ENCODE measurements at regions not wholly inside any gene's neighbourhood (a gene's known extent, or its start where the extent isn't known, plus 50 kb on each side); places are given as distances from the start of the nearest gene placed in this dataset.

DNA sequence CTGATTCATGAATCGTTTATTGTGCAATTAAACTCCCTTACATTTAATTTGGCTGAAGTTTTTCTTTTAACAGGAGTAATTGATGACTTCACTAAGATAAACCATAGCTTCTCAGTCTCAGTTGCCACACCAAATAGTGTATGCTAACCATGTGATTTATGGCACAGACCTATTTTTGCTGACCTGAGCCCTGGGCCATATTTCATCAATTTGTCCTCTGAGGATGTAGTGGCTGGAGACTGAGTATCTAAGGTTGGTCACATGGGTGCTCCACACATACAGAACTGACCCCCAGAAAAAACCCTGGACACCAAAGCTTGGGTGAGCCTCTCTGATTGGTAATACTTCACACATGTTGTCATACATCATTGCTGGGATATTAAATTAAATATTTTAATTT is 255.1 kb downstream of the NEDD1 start:
- Histone ChIP-seq H3K9ac (no peak overlapping the region), H3K4me2 (no peak overlapping the region), H3K9me3 (no peaks in the 10 kb centered on the region), H3K79me2 (ENCODE audit: insufficient read depth) (no peaks in the 10 kb centered on the region), H3K4me1 (ENCODE audit: control insufficient read depth in 1 of 2, insufficient read depth in 2 of 2, low read depth in 1 of 2, low read length in 1 of 2) (no peaks in the 10 kb centered on the region; a peak in 1 of 4 replicates), H4K20me1 (ENCODE audit: insufficient read depth) (no peaks in the 10 kb centered on the region), H3K27me3 (ENCODE audit: insufficient read depth) (no peaks in the 10 kb centered on the region), H3K9me2 (no peaks in the 10 kb centered on the region), H3K27ac (ENCODE audit: low read depth in 2 of 2, low read length in 1 of 2) (no peak overlapping the region), H3K4me3 (ENCODE audit: low read depth in 2 of 2, low read length in 1 of 2) (no peak overlapping the region), H3F3A (replicated peaks; ENCODE audit: insufficient read depth) (no peaks in the 10 kb centered on the region), H3K36me3 (replicated peaks in 1 of 2; ENCODE audit: control insufficient read depth in 1 of 2, insufficient read depth in 2 of 2, low read length in 1 of 2) (no peaks in the 10 kb centered on the region), H2AFZ (ENCODE audit: low read depth) (no peak overlapping the region)
- ChIA-PET POLR2A (no interaction called here), CTCF (interaction anchor here (1.0 to 1.3 kb wide), 2 partner anchors 10 to 13 kb away, joined by 3 read pairs; no protein-coding TSS in a partner anchor)
- 7% methylated on average over 1 of the region's 1 CpG for WGBS (ENCODE audit: low lambda C conversion rate)
- TF ChIP-seq GABPA (IDR thresholded peaks at IDR 0.05; ENCODE audit: low read depth) (no peak), RXRA (IDR thresholded peaks at IDR 0.05; ENCODE audit: borderline replicate concordance, low read depth) (no peak), FOSL2 (IDR thresholded peaks at IDR 0.05; ENCODE audit: borderline replicate concordance, low read depth) (no peak), GATA2 (CRISPR knock-in tag; IDR thresholded peaks at IDR 0.05) (no peak), RCOR1 (IDR thresholded peaks at IDR 0.05; ENCODE audit: low read length) (no peak), NRF1 (IDR thresholded peaks at IDR 0.05; ENCODE audit: low read depth, low read length) (no peak), SIN3A (IDR thresholded peaks at IDR 0.05; ENCODE audit: borderline replicate concordance, low read depth, low read length) (no peak), FOXJ3 (CRISPR knock-in tag; IDR thresholded peaks at IDR 0.05) (no peak), EZH2phosphoT487 (IDR thresholded peaks at IDR 0.05; ENCODE audit: borderline replicate concordance, low read depth) (no peak), MEF2A (IDR thresholded peaks at IDR 0.05; ENCODE audit: borderline replicate concordance, low read depth) (no peak), TEAD4 (IDR thresholded peaks at IDR 0.05; ENCODE audit: borderline replicate concordance, insufficient read depth) (no peak)
- TF ChIP-seq, protein P1, sequence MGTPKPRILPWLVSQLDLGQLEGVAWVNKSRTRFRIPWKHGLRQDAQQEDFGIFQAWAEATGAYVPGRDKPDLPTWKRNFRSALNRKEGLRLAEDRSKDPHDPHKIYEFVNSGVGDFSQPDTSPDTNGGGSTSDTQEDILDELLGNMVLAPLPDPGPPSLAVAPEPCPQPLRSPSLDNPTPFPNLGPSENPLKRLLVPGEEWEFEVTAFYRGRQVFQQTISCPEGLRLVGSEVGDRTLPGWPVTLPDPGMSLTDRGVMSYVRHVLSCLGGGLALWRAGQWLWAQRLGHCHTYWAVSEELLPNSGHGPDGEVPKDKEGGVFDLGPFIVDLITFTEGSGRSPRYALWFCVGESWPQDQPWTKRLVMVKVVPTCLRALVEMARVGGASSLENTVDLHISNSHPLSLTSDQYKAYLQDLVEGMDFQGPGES (IDR thresholded peaks at IDR 0.05; ENCODE audit: low read depth, low read length): no peak
- TF ChIP-seq, protein P2, sequence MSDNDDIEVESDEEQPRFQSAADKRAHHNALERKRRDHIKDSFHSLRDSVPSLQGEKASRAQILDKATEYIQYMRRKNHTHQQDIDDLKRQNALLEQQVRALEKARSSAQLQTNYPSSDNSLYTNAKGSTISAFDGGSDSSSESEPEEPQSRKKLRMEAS (IDR thresholded peaks at IDR 0.05; ENCODE audit: low read depth): no peak
- TF ChIP-seq, protein P3, sequence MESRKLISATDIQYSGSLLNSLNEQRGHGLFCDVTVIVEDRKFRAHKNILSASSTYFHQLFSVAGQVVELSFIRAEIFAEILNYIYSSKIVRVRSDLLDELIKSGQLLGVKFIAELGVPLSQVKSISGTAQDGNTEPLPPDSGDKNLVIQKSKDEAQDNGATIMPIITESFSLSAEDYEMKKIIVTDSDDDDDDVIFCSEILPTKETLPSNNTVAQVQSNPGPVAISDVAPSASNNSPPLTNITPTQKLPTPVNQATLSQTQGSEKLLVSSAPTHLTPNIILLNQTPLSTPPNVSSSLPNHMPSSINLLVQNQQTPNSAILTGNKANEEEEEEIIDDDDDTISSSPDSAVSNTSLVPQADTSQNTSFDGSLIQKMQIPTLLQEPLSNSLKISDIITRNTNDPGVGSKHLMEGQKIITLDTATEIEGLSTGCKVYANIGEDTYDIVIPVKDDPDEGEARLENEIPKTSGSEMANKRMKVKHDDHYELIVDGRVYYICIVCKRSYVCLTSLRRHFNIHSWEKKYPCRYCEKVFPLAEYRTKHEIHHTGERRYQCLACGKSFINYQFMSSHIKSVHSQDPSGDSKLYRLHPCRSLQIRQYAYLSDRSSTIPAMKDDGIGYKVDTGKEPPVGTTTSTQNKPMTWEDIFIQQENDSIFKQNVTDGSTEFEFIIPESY (IDR thresholded peaks at IDR 0.05; ENCODE audit: borderline replicate concordance, low read depth): no peak
- DNase-seq: no peak

DNA sequence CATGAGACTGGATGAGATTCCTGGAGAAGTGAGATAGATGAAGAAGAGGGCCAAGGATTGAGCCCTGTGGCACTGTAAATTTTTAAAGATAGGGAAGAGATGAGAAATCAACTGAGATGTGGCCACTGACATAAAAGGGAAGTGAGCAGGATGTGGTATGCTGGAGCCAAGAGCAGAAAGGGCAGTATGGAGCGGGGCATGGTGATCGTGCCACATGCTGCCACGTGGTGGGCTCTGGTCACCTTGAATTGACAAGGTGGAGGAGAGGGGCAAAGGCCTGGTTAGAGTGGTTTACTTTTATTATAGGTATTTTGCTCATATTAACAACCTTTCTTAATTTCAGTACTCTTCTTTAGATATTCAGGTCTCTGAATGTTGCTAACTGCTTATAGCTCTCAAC is 257.9 kb downstream of the NEDD1 start:
- no peaks in the 10 kb centered on the region for H3K9me2 ChIP-seq
- ChIA-PET POLR2A (no interaction called here), CTCF (interaction anchor here (1.7 kb wide), 1 partner anchor 13 kb away, joined by 6 read pairs; no protein-coding TSS in a partner anchor)
- no peak overlapping the region for H3K9ac ChIP-seq
- H3K4me1 ChIP-seq (ENCODE audit: control insufficient read depth in 1 of 2, insufficient read depth in 2 of 2, low read depth in 1 of 2, low read length in 1 of 2): no peaks in the 10 kb centered on the region; a peak in 2 of 4 replicates
- no peak overlapping the region for H3K4me2 ChIP-seq
- 28% methylated on average over 3 of the region's 3 CpGs for WGBS (ENCODE audit: low lambda C conversion rate)
- DNase-seq: no peak
- H3K79me2 ChIP-seq (ENCODE audit: insufficient read depth): no peaks in the 10 kb centered on the region
- no peaks in the 10 kb centered on the region for H3K36me3 ChIP-seq (replicated peaks in 1 of 2; ENCODE audit: control insufficient read depth in 1 of 2, insufficient read depth in 2 of 2, low read length in 1 of 2)
- H3K9me3 ChIP-seq: no peaks in the 10 kb centered on the region
- H3F3A ChIP-seq (replicated peaks; ENCODE audit: insufficient read depth): no peaks in the 10 kb centered on the region
- no peaks in the 10 kb centered on the region for H3K27me3 ChIP-seq (ENCODE audit: insufficient read depth)
- no peaks in the 10 kb centered on the region for H4K20me1 ChIP-seq (ENCODE audit: insufficient read depth)
- H3K27ac ChIP-seq (ENCODE audit: low read depth in 2 of 2, low read length in 1 of 2): no peak overlapping the region
- H3K4me3 ChIP-seq (ENCODE audit: low read depth in 2 of 2, low read length in 1 of 2): no peak overlapping the region
- no peak overlapping the region for H2AFZ ChIP-seq (ENCODE audit: low read depth)
- TF ChIP-seq FOSL2 (IDR thresholded peaks at IDR 0.05; ENCODE audit: borderline replicate concordance, low read depth) (no peak), GATA2 (CRISPR knock-in tag; IDR thresholded peaks at IDR 0.05) (no peak), MEF2A (IDR thresholded peaks at IDR 0.05; ENCODE audit: borderline replicate concordance, low read depth) (no peak), ELF1 (IDR thresholded peaks at IDR 0.05) (no peak), YY1 (IDR thresholded peaks at IDR 0.05; ENCODE audit: low read depth) (no peak), JUND (IDR thresholded peaks at IDR 0.05) (no peak), TCF12 (IDR thresholded peaks at IDR 0.05) (no peak), NRF1 (IDR thresholded peaks at IDR 0.05; ENCODE audit: low read depth, low read length) (no peak), SMC3 (IDR thresholded peaks at IDR 0.05; ENCODE audit: low read depth, low read length) (no peak), EZH2phosphoT487 (IDR thresholded peaks at IDR 0.05; ENCODE audit: borderline replicate concordance, low read depth) (no peak)
- TF ChIP-seq, protein P4, sequence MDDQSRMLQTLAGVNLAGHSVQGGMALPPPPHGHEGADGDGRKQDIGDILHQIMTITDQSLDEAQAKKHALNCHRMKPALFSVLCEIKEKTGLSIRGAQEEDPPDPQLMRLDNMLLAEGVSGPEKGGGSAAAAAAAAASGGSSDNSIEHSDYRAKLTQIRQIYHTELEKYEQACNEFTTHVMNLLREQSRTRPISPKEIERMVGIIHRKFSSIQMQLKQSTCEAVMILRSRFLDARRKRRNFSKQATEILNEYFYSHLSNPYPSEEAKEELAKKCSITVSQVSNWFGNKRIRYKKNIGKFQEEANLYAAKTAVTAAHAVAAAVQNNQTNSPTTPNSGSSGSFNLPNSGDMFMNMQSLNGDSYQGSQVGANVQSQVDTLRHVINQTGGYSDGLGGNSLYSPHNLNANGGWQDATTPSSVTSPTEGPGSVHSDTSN (IDR thresholded peaks at IDR 0.05): no peak
- TF ChIP-seq, protein P3 (IDR thresholded peaks at IDR 0.05; ENCODE audit: borderline replicate concordance, low read depth): no peak
- TF ChIP-seq, protein P1 (IDR thresholded peaks at IDR 0.05; ENCODE audit: low read depth, low read length): no peak
